ENCODE measurements at regions not wholly inside any gene's neighbourhood (a gene's known extent, or its start where the extent isn't known, plus 50 kb on each side); places are given as distances from the start of the nearest gene placed in this dataset.

DNA sequence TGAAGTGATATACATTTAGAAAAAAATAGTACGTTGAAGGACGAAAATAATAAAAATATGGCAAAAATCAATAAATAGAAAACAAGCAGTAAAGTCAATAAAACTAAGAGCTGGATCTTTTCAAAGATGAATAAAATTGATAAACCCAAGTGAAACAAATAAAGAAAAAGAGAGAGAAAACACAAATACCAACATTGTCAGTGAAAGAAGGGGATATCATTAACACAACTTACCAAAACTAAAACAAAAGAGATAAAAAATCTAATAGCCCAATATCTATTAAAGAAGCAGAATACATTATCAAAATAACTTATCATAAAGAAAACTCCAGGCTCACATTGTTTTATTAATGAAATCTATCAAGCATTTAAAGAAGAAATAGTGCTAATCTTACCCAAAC, 675.1 kb downstream of the UQCRFS1 start:
- TF ChIP-seq REST (IDR thresholded peaks at IDR 0.05; ENCODE audit: low read depth) = no peak
- no peak for TF ChIP-seq EP300 (IDR thresholded peaks at IDR 0.05; ENCODE audit: borderline replicate concordance)
- no peak for TF ChIP-seq NFIC (IDR thresholded peaks at IDR 0.05)
- TF ChIP-seq ZBTB7A (IDR thresholded peaks at IDR 0.05; ENCODE audit: low read depth) = no peak
- no peak for TF ChIP-seq TEAD4 (IDR thresholded peaks at IDR 0.05)
- no peak for TF ChIP-seq RAD21 (IDR thresholded peaks at IDR 0.05; ENCODE audit: low read depth)
- no peak for TF ChIP-seq CREB1 (IDR thresholded peaks at IDR 0.05; ENCODE audit: low read depth)
- TF ChIP-seq TCF12 (IDR thresholded peaks at IDR 0.05; ENCODE audit: low read depth) = no peak
- TF ChIP-seq CEBPB (IDR thresholded peaks at IDR 0.05) = no peak
- no peak for TF ChIP-seq TAF1 (IDR thresholded peaks at IDR 0.05; ENCODE audit: low read depth)
- no peak for TF ChIP-seq YY1 (IDR thresholded peaks at IDR 0.05; ENCODE audit: low read depth)
- TF ChIP-seq MAX (IDR thresholded peaks at IDR 0.05) = no peak
- TF ChIP-seq FOXM1 (IDR thresholded peaks at IDR 0.05; ENCODE audit: borderline replicate concordance, low read depth) = no peak

All from Ishikawa (cell line).